HG03280 (cell line): ENCODE measurements at regions not wholly inside any gene's neighbourhood (a gene's known extent, or its start where the extent isn't known, plus 50 kb on each side); places are given as distances from the start of the nearest gene placed in this dataset.
"Not testable (repeated sequence)": the region's sequence is repeated elsewhere in the genome, so short reads cannot be mapped to it uniquely, and the experiment has no call there.

Experiments
- ATAC-seq: cut with Tn5 transposase; IDR thresholded peaks from one replicate; pipeline ENCODE4 v1.9.1; 2021; ENCODE audit warnings: mild to moderate bottlenecking, moderate library complexity; ENCODE audit not compliant: unreplicated experiment

DNA sequence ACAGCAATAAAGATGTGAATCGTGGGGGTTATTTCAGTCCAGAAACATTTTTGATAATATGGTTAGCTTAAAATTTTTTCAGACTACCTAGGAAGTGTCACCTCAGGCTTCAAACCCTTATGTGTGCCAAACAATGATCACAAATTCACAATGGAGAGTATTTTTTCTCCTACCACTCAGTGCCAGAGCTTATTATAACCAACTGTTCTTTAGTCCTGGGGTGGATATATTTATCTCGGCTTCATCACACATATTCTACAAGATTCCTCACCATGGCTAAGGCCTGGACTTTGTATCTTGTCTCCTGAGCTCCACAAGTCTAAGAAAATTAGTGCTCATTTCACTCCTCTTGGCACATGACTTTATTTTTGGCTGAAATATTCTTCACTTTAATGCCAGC, 629.1 kb downstream of the RWDD3 start:
- ATAC-seq: no peak

DNA sequence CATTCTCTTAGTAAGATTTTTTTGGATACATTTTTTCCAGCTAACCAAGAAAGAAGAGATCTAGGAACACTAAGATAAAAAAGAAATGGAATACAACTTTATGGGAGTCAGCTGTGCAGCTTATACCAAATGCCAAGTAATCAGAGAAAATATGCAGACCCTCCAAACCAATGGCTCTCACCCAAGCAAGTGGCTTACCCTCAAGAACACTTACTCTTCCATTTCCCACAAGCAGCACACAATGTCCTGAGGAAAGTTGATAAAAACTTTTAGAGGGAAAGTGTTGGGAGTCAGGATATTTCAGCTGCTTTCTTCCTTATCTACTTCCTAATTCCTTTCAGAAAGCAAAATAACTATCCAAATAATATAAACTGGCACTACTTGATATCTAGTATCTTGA, 631.8 kb downstream of the RWDD3 start:
- ATAC-seq: no peak

DNA sequence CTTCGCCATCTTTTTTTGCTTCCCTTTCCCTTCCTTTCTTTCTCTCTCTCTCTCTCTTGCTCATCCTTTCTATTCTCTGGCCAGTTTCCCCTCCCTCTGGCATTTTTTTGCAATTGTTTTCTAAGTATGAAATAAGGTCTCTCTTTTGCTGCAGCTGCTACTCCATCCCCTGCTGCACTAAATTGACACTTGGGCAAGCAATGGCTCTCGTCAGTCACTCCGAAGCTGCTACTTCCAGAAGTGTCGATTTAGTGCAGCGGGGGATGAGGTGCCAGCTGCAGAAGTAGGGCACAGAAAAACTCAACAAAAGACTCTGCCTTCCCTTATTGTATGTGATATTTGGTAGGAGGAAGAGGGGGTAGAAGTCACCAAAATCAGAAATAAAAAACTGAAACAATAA, 642.3 kb downstream of the RWDD3 start:
- no peak for ATAC-seq

DNA sequence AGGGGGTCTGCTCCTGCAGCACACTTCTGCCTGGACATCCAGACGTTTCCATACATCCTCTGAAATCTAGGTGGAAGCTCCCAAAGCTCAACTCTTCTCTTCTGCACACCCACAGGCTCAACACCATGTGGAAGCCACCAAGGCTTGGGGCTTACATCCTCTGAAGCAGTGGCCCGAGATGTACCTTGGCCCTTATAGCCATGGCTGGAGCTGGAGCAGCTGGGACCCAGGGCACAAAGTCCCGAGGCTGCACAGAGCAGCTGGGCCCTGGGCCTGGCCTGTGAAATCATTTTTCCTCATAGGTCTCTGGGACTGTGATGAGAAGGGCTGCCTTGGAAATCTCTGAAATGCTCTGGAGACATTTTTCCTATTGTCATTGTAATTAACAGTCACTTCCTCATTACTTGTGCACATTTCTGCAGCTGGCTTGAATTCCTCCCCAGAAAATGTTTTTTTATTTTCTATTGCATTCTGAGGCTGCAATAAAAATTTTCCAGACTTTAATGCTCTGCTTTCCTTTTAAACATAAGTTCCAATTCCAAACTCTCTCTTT, 645.6 kb downstream of the RWDD3 start:
- no peak for ATAC-seq

- ATAC-seq: no peak
These were observed 655.0 kb downstream of the RWDD3 start for GRCh38 chr1:95888941-95889390.

DNA sequence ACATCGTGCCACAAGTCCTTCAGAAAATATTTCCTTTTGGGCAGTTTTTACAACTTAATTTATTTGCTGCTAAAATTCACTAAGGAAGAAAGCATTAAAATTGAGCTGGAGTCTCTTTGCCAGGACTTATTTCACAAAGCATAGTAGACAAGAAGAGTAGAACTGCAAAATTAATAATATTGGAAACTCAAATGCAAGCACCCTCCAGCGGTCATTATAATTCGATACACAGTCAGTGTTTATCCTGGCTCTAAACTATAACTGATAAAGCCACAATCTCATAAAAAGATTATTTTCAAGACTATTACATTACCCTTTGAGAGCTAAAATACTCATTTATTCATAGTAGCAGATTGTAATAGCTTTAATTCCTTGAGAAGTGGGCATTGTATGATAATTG, 655.4 kb downstream of the RWDD3 start:
- ATAC-seq: no peak

DNA sequence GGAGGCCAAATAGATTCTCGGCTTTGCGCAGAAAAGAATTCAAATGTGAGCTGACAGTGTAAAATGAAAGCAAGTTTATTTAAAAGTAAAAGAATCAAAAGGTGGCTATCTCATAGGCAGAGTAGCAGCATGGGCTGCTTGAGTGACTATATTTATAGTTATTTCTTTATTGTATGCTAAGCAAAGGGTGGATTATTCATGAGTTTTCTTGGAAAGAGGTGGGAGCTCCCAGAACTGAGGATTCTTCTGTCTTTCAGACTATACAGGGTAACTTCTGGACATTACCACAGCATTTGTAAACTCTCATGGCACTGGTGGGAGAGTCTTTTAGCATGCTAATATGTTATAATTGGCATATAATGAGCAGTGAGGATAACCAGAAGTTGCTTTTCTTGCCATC, 659.9 kb downstream of the RWDD3 start:
- ATAC-seq: no peak

DNA sequence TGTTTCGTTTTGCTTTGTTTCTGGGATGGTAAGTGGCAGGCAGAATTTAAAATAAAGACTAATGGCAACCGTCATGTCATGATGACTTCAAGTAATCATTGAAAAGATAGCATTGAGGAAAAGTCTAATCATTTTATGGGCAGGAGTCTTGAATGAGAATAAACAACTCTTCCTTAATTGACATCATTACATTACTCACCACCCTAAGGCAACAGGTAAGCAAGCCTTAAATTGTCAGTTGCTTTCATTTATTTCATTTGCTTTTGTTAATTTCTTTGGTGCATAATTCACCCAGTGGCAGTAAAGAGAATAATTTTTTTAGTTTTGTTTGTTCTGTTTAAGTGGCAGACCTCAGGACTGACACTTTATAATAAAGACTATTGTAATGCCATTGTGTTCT, 669.0 kb downstream of the RWDD3 start:
- ATAC-seq: no peak

DNA sequence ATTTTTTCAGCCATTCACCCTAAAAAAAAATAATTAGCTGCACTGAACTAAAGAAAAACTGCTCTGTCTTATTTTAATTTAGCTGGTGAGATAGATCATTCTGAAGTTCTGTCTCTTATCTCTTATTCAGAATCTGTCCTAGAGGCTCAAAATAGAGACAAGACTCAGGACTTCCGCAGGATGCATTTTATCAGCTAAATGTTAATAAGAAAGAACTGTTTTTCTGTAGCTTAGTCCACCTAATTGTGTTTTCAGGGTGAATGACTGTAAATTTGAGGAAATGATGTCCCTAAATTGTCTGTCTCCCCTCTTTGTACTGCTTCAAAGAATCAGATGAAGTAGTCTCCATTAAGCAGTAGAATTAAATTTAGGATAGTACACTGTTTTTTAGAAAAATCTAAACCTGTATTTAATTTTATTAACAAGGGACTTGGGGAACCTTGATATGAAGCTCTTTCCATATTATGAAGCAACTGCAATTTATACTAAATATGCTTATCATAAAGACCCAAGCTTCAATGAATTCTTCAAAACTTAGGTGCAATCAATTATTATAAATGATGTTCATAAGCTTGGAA, 671.9 kb downstream of the RWDD3 start:
- ATAC-seq: no peak

GRCh38 chr1:95911739-95912138, 677.7 kb downstream of the RWDD3 start:
- not testable (repeated sequence) for ATAC-seq

DNA sequence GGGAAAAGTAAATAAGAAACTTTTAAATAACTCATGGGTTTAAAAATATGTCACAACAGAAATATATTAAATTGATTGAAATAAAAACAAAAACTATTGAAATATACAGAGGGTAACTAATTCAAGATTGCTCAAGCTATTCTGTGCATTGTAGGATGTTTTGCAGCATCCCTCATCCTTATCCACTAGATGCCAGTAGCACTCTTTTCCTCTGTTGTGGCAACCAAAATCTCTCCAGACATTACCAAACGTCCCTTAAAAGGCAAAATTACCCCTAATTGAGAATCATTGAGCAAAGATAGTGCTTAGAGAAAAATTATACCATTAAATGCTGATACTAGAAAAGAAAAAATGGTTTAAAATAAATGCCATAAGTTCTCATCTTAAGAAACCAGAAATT, 682.6 kb downstream of the RWDD3 start:
- no peak for ATAC-seq

DNA sequence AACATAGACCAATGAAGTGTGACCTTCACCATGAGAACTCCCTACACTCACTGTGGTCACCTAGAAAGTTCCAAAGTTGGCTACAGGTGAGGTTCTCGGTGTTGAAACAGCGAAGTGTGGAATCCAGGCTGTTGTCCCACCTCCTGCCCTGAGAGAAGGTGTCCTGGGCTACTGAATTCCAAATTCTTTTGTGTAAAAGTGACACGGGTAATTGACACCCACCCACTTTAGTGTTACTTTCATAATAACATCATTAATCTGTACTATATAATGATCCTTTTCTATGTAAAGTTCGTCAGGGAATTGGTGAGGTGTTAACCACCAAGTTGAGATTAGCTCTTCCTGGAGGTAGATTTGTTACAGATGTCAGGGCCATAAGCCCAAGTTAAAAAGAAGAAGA, 690.7 kb downstream of the RWDD3 start:
- no peak for ATAC-seq

DNA sequence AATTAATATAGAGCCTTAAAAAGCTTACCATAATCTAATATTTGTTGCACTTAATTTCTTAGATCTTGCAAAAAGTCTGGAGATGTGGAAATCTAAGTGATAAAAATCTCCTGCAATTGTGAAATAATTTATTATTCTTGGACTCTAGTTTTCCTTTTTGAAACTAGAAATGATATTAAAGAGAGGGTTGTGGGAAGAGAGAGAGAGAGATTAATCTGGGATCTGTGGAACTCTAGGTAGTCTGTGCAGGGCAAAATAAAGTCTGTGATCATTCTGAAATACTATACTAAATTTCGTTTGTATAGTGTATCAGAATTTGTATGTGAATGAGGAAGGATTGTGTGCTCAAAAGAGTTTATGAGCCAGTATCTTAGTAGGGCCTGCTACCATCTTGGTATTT, 692.3 kb downstream of the RWDD3 start:
- no peak for ATAC-seq

GRCh38 chr1:95927061-95927460, 693.1 kb downstream of the RWDD3 start:
- ATAC-seq: no peak

DNA sequence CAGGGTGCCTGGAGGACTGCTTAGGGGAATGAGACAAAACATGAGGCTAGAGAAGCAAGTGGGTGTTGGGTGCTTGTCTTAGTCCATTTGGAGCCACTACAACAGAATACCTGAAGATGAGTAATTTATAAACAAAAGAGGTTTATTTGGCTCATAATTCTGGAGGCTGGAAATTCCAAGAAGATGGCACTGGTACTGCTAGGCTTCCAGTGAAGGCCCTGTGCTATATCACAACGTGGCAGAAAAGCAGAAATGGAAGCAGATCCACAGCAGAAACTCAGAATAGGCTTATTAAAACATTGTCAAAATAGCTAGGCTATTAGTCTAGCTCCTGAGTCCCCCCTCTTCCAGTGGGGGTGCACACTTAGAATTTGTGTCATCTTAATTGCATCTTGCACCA, 701.7 kb downstream of the RWDD3 start:
- ATAC-seq: no peak

GRCh38 chr1:95941121-95941798, 707.2 kb downstream of the RWDD3 start:
- ATAC-seq: no peak

- no peak for ATAC-seq
These were observed 714.0 kb downstream of the RWDD3 start for GRCh38 chr1:95948023-95948422.

DNA sequence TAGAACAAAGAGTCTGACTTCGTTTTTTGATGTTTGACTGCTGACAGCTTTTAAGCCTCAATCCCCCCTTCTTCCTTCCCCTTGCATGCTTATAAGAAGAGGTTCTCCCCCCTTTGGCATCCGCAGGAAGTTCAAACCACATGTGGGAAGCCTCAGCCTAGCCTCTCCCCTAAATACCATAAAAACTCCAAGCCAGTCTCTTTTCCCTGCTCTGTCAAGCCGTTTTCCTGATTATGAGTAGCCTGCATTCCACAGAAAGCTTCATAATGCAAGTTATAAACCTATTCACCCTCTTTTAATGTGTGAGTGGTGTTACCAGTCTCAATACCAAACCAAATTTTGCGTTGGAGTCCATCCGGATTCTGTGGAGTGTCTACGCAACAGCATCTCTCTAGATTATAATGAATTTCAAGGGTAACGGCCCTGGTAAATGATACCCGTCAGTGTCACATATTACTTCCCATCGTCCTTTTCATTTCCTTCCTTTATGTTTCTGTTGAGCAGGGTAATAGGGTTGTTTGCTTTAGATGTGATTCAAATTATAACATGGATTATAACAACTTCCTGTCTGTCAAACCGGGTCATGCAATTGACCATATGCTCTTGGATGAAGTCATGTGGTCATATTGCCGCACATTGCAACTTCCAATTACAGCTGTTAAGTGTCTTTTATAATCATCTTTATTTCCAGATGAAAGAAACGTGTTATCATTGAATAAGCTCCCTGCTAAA, 717.5 kb downstream of the RWDD3 start:
- ATAC-seq: no peak

DNA sequence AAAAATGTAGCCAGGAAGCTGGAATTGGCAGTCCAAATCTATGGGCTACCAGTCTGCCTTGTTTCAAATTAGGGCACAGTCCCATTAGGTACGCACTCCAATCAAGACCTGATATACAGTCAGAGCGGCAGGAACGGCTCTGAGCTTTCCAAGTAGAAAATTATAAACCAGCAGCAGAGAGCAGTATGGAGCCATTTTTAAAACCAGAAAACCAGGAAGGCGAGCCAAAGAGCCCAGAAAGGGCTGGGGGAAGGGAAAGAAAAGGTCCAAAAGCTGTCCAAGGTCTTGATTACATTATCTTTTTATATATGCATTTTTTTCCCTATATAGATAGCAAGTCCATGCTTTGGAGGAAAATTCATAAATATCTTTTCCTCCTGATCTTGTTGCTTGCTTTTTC, 719.0 kb downstream of the RWDD3 start:
- ATAC-seq: no peak

GRCh38 chr1:95954585-95954984, 720.6 kb downstream of the RWDD3 start:
- no peak for ATAC-seq

GRCh38 chr1:95956215-95956614, 722.2 kb downstream of the RWDD3 start:
- ATAC-seq: no peak

- no peak for ATAC-seq
These were observed 723.7 kb downstream of the RWDD3 start for GRCh38 chr1:95957748-95958147.
